HG02678 (cell line): ENCODE measurements at regions not wholly inside any gene's neighbourhood (a gene's known extent, or its start where the extent isn't known, plus 50 kb on each side); places are given as distances from the start of the nearest gene placed in this dataset.
"Not testable (repeated sequence)": the region's sequence is repeated elsewhere in the genome, so short reads cannot be mapped to it uniquely, and the experiment has no call there.

Experiments used
- ATAC-seq: cut with Tn5 transposase; IDR thresholded peaks from one replicate; pipeline ENCODE4 v1.9.1; 2021; ENCODE audit warnings: mild to moderate bottlenecking, moderate library complexity; ENCODE audit not compliant: unreplicated experiment

DNA sequence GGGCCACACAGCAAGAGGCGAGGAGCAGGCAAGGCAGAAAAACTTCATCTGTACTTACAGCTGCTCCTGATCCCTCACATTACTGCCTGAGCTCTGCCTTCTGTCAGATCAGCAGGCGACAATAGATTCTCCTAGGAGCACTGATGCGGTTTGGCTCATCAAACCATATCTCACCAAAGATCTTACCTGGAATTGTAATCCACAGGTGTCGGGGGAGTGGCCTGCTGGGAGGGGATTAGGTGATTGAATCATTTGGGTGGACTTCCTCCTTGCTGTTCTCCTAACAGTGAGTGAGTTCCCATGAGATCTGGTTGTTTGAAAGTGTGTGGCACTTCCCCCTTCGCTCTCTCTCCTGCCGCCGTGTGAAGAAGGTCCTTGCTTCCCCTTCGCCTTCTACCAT lies 647.3 kb downstream of the SOCS6 start:
- no peak for ATAC-seq

- ATAC-seq, result no peak
These were observed 643.3 kb downstream of the SOCS6 start for GRCh38 chr18:70931942-70932814.

DNA sequence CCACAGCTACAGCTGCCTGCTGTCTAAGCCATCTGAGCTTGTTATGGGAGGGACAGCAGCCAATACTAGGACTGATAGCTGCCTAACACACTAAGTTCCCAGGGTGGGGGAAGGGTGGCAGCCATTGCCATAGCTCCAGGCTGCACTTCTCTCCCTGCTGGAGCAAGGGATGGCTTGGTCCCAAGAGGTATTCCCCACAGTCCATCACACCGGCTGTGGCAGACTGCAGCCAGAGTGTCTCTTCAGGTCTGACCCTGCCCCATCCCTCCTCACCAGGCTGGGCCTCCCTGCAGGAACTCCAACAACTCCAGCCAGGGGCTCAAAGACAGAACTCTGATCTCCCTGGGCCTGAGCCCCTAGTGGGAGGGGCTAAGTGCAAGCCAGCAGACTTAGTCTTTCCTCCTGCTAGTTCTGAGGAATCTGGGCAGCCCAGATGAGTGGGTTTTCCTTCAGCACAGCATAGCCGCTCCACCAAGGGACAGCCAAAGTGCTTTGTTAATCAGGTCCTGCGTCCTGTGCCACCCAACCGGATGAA lies 632.1 kb downstream of the SOCS6 start:
- no peak for ATAC-seq

- no peak for ATAC-seq
These were observed 618.8 kb downstream of the SOCS6 start for GRCh38 chr18:70907673-70908072.

DNA sequence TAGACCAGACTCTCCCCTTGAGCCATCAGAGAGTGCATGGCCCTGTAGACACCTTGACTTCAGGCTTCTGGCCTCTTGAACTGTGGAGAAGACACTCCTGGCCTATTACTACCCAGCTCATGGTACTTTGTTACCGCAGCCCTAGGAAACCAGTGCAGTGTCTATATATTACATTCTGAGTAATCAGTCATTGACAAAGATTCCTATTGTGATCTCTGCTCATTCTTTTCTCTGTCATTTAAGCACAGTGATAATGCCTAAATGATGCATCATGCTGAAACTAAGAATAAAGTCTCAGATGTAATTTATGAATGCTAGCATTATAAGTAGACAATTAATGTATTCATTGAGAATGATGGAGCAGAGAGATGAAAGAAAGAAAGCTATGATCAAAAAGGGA lies 603.5 kb downstream of the SOCS6 start:
- ATAC-seq, result no peak

DNA sequence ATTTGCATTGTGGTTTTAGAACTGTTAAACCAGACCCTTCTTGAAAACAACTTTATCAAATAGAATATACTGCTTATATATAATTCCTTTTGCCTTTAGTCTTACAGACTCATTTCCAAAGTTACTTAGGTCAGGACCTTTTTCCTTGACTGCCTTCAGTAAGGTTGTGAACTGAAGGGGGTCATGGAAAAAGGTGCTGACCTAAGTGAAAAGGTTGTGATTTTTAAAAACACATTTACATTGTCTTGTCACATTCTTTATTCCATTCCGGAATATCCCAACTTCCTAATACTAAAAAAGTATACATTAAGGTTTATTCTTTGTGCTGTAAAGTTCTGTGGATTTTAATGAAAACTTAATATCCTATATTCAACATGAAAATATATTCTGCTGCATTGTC lies 581.4 kb downstream of the SOCS6 start:
- ATAC-seq, result no peak

- no peak for ATAC-seq
These were observed 559.5 kb downstream of the SOCS6 start for GRCh38 chr18:70848329-70848728.

DNA sequence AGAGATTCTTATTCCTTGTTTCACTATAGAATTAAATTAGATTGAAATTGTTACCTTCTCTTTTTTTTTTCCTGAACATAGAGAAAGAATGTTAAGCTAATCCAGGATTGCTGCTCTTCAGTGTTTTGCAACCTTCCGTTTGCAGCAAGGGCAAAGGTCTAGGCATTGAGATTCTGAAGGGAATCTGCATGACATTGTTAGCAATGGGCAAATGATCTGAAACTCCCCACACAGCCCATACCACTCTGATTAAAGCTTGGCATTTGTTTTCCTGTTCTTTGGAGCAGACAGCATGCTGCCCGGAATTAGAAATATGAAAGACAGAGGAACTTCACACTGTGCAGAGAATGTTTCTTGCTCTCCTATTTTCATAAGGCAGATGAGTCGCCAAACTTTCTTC lies 551.8 kb downstream of the SOCS6 start:
- no peak for ATAC-seq

DNA sequence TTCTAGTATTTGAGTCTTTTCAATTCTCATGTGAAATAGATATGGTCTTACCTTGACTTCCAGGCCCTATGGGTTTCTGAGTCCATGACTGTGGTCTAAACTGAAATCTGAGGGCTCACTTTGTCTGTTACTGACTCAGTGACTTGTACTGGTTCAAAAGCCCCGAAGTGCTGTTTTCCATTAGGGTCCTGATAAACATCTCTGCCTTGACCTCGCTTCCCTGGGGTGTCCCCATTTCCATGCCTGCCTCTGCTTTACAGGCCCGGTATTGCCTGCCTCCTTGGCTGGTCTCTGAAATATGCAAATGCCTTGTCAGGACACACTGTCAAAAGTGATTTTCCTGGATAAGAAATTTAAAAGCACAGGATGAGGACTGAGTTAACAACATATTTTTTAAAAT lies 538.8 kb downstream of the SOCS6 start:
- ATAC-seq, result no peak

GRCh38 chr18:70826571-70826970 lies 537.7 kb downstream of the SOCS6 start:
- ATAC-seq, result no peak

GRCh38 chr18:70822691-70823090 lies 533.8 kb downstream of the SOCS6 start:
- no peak for ATAC-seq

GRCh38 chr18:70822117-70822516 lies 533.3 kb downstream of the SOCS6 start:
- no peak for ATAC-seq

GRCh38 chr18:70808481-70809056 lies 519.7 kb downstream of the SOCS6 start:
- no peak for ATAC-seq

DNA sequence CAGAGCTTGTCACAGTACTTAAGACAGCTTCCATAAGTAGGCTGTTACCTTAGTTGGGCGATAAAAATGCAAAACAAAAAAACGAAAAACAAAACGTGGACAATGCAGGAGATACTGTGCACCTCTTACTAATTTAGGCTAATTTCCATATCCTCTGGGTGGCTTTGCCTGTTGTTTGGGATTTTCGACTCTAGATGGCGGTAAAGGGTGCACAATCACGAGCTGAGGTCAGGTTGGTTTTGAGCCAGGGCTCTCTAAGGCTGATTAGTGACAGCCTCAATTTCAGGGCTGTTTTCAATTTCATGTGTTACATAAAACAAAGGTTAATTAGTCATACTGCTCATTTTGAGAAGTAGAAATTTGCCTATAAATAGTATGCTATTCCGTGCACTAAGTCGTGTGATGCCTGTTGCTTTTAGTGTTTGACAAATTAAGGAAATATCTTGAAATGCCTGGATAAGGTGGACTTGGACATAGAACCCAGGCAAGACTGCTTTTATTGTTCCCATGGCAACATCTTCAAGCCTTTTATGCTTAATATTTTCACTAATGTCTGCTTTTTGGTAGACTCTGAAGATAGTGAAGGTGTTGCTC lies 493.1 kb downstream of the SOCS6 start:
- peak; percentile 91 for ATAC-seq

GRCh38 chr18:70766254-70766653 lies 477.4 kb downstream of the SOCS6 start:
- not testable (repeated sequence) for ATAC-seq

DNA sequence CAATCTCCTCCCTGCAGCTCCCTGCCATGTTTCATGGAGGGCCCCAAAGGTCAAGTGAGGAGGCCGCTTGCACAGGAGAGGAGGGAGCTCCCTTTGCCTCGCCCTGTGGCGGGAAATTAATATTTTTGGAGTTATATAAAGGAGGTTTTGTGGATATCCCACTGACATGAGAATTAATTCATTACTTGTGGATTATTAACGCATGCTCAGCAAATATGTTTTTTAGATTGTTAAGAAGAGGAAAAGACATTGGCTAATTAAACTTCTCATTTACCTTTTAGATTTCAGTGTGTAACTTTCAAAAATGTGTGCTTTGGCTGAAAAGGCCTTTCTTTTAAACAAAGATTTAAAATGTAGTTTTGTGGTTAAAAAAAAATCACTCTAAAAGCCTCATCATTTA lies 474.0 kb downstream of the SOCS6 start:
- no peak for ATAC-seq

- no peak for ATAC-seq
These were observed 469.9 kb downstream of the SOCS6 start for GRCh38 chr18:70758780-70759179.

DNA sequence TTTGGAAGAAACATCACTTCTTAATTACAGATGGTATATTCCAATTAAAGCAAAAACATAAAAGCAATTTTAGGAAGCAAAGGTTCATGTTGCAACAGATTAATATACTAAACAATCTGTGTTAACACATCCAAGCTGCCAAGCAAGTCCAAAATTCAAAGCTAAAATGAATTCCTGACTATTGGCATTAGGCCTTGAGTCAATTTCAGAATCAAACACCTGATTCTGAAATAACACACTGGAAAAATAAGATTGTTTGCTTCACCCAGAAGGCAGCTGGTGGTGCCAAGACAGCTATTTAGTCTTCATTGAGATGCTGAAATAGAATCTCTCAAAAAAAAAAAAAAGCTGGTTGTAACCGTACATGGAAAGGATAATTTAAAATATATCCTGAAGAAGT lies 465.6 kb downstream of the SOCS6 start:
- no peak for ATAC-seq

GRCh38 chr18:70732916-70733315 lies 444.1 kb downstream of the SOCS6 start:
- no peak for ATAC-seq

DNA sequence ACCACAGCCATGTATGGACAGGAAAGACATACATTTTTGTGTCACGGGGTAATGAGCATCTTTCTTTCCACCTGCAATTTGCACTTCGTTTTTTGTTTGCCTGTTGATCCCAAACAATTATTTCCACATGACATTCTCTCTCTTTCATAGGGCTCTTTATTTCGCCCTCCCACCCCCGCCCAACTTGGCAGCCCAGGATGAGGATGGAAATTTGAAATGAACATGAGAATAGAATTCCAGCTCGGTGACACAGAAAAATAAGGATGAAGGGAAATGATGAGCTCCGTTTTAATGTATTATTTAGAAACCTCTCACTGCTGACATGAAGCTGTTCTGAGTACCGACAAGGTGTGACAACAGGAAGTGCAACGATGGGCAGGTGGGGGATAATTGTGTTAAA lies 443.3 kb downstream of the SOCS6 start:
- ATAC-seq, result no peak

DNA sequence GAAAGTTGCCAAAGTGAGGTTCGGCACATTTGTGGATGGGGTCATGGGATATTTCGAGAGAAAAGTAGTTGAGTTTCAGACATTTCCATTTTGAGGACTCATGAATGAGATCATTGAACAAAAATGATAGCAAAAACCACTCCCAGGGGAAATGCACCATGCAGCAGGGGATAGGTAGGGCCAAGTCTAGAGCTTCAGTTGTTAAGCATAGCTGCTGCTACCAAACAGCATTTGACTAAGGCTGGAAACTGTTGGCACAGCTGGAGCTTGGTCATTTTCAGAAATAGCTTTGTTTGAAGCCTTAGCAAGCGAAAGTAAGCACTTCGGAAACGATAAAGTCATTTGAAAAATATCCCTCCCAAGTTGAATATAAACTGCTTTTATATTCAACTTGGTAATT lies 431.8 kb downstream of the SOCS6 start:
- no peak for ATAC-seq

DNA sequence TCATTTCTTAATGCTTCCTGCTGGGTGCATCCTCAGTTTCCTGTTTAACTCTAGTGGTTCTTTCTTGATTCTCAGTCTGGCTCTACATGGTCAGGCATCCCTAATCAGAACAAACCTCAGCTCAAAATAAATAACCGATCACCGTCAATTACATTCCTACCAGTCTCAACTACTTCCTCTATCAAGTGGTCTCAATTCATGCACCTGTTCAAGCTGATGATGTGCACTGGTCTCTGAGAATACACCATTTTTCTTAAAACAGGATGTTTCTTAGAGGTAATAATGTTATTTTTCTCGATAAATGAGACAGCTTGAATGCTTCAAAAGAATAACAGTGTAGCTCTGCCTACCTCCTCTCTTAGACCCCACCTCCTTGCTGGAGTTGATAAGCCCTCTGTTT lies 420.9 kb downstream of the SOCS6 start:
- no peak for ATAC-seq
